ENCODE measurements at regions not wholly inside any gene's neighbourhood (a gene's known extent, or its start where the extent isn't known, plus 50 kb on each side); places are given as distances from the start of the nearest gene placed in this dataset.

- no peak overlapping the region for H3K4me3 ChIP-seq (ENCODE audit: low read depth in 1 of 2, low read length in 1 of 2)
- H3K36me3 ChIP-seq, result no peaks in the 10 kb centered on the region
- H3K4me1 ChIP-seq (ENCODE audit: control insufficient read depth in 1 of 2, insufficient read depth in 1 of 2, low read depth in 1 of 2, low read length in 1 of 2), result no peaks in the 10 kb centered on the region
- no peaks in the 10 kb centered on the region for H3K27me3 ChIP-seq
- TF ChIP-seq CTCF (IDR thresholded peaks at IDR 0.05), result no peak
- H3K27ac ChIP-seq, result no peak overlapping the region
- no peaks in the 10 kb centered on the region for H3K9me3 ChIP-seq
Measured at GRCh38 chr1:60213253-60213652, 139.7 kb upstream of the C1orf87 start.

GRCh38 chr1:60196026-60196425 lies 122.5 kb upstream of the C1orf87 start:
- H3K27ac ChIP-seq, result no peak overlapping the region
- no peaks in the 10 kb centered on the region for H3K36me3 ChIP-seq
- no peak for TF ChIP-seq CTCF (IDR thresholded peaks at IDR 0.05)
- H3K9me3 ChIP-seq, result no peaks in the 10 kb centered on the region
- no peaks in the 10 kb centered on the region for H3K4me1 ChIP-seq (ENCODE audit: control insufficient read depth in 1 of 2, insufficient read depth in 1 of 2, low read depth in 1 of 2, low read length in 1 of 2)
- H3K27me3 ChIP-seq, result no peaks in the 10 kb centered on the region
- no peak overlapping the region for H3K4me3 ChIP-seq (ENCODE audit: low read depth in 1 of 2, low read length in 1 of 2)

GRCh38 chr1:60185684-60186083 lies 112.1 kb upstream of the C1orf87 start:
- H3K9me3 ChIP-seq, result no peaks in the 10 kb centered on the region
- H3K27ac ChIP-seq, result no peak overlapping the region
- H3K27me3 ChIP-seq, result no peaks in the 10 kb centered on the region
- TF ChIP-seq CTCF (IDR thresholded peaks at IDR 0.05), result no peak
- no peak overlapping the region for H3K4me3 ChIP-seq (ENCODE audit: low read depth in 1 of 2, low read length in 1 of 2)
- H3K36me3 ChIP-seq, result no peaks in the 10 kb centered on the region
- H3K4me1 ChIP-seq (ENCODE audit: control insufficient read depth in 1 of 2, insufficient read depth in 1 of 2, low read depth in 1 of 2, low read length in 1 of 2), result no peaks in the 10 kb centered on the region

GRCh38 chr1:60184521-60184920 lies 111.0 kb upstream of the C1orf87 start:
- no peaks in the 10 kb centered on the region for H3K36me3 ChIP-seq
- no peak overlapping the region for H3K4me3 ChIP-seq (ENCODE audit: low read depth in 1 of 2, low read length in 1 of 2)
- no peaks in the 10 kb centered on the region for H3K27me3 ChIP-seq
- H3K4me1 ChIP-seq (ENCODE audit: control insufficient read depth in 1 of 2, insufficient read depth in 1 of 2, low read depth in 1 of 2, low read length in 1 of 2), result no peaks in the 10 kb centered on the region
- no peaks in the 10 kb centered on the region for H3K9me3 ChIP-seq
- no peak for TF ChIP-seq CTCF (IDR thresholded peaks at IDR 0.05)
- H3K27ac ChIP-seq, result no peak overlapping the region

- Histone ChIP-seq H3K4me1 (ENCODE audit: control insufficient read depth in 1 of 2, insufficient read depth in 1 of 2, low read depth in 1 of 2, low read length in 1 of 2) (no peaks in the 10 kb centered on the region), H3K27me3 (no peaks in the 10 kb centered on the region), H3K27ac (no peak overlapping the region), H3K36me3 (no peaks in the 10 kb centered on the region), H3K9me3 (no peaks in the 10 kb centered on the region), H3K4me3 (ENCODE audit: low read depth in 1 of 2, low read length in 1 of 2) (no peak overlapping the region)
- TF ChIP-seq CTCF (IDR thresholded peaks at IDR 0.05), result no peak
Measured at GRCh38 chr1:60173729-60174505, 100.3 kb upstream of the C1orf87 start.
